Natural killer cell treated with Interleukin-12 subunit alpha and Interleukin-12 subunit beta and Interleukin-15 and Interleukin-18, amount 100 ng/mL, for 72 hours (primary cell): ENCODE measurements at regions not wholly inside any gene's neighbourhood (a gene's known extent, or its start where the extent isn't known, plus 50 kb on each side); places are given as distances from the start of the nearest gene placed in this dataset.

ENCODE experiments used
- ATAC-seq, 2 donors: fragments of 150-1000 bp; cut with Tn5 transposase in 1 of 2; sonication (Bioruptor Pico), chemical (Tn5 transposase) in 1 of 2; 2 replicates each; pipeline ENCODE4 v1.10.0; 2021
- DNase-seq: peaks from one replicate; pipeline ENCODE4 v3.0.0; 2022; ENCODE audit warnings: low spot score
- H3K27ac Mint-ChIP-seq, 2 donors: 1 replicate in 1 of 2; 2 replicates in 1 of 2; pipeline ENCODE4 v1.8.0; 2022; ENCODE audit warnings: mixed read lengths in 2 of 2, mild to moderate bottlenecking in 1 of 2, moderate library complexity in 1 of 2
- H3K27me3 Mint-ChIP-seq, 2 donors: 1 replicate in 1 of 2; 2 replicates in 1 of 2; pipeline ENCODE4 v1.8.0; 2022; ENCODE audit warnings: mixed read lengths in 2 of 2
- H3K36me3 Mint-ChIP-seq: one replicate; pipeline ENCODE4 v1.8.0; 2022; ENCODE audit warnings: mixed read lengths
- H3K4me1 Mint-ChIP-seq, 2 donors: 1 replicate in 1 of 2; 2 replicates in 1 of 2; pipeline ENCODE4 v1.8.0; 2022; ENCODE audit warnings: low read depth in 2 of 2, mixed read lengths in 2 of 2, mild to moderate bottlenecking in 1 of 2
- H3K4me3 Mint-ChIP-seq: one replicate; pipeline ENCODE4 v1.8.0; 2022; ENCODE audit warnings: mixed read lengths
- H3K9me3 Mint-ChIP-seq: 2 replicates; pipeline ENCODE4 v1.8.0; 2022; ENCODE audit warnings: mixed read lengths

DNA sequence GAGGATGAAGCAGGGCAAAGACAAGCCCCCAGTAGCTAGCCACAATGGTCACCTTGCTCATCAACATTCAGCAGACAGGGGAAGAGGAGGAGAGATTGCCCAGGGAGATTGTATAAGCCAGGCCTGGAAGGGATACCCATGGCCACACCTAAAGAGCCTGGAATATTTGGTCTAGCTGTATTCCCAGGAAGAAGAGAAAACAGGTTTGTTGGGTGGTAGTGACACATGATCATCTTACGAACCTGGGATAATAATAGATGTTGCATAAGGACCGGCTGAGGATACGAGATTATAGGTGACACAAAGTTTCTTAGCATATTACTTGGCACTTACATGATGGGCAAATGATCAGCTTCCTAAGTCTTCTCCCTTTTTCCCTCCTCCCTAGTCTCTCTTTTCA is 95.9 kb downstream of the HHIPL2 start:
- no peak for DNase-seq
- Mint-ChIP-seq H3K4me1 (peaks cover 0 to 3% of the 10 kb centered on the region in 2 donors), H3K4me3 (no peak overlapping the region), H3K27me3 (peaks cover 0 to 5% of the 10 kb centered on the region in 2 donors), H3K9me3 (peaks cover 2% of the 10 kb centered on the region), H3K27ac (no peak overlapping the region), H3K36me3 (peaks cover 2% of the 10 kb centered on the region)
- ATAC-seq = no peak

DNA sequence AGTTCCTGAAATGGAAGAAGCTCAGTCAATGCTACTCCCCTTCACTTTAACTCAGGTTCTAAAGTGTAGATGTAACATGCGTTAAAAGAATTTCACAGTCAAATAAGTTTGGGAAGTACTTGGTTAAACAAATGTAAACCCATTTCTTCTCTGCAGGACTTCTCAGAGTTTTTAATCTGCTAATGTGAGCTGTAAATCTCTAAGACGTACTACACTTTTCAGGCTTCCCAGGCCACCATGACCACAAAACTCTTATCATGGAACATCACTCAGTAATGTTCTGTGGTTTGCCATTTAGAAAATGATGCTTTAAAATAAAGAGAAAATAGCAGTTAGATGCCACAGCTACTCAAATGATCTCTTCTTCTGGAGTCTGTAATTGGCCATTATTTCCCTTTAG is 104.3 kb downstream of the HHIPL2 start:
- Mint-ChIP-seq H3K36me3 (no peaks in the 10 kb centered on the region), H3K4me3 (no peak overlapping the region), H3K4me1 (no peaks in the 10 kb centered on the region), H3K27ac (no peak overlapping the region), H3K9me3 (no peaks in the 10 kb centered on the region), H3K27me3 (peaks cover 0 to 5% of the 10 kb centered on the region in 2 donors)
- DNase-seq (no peak), ATAC-seq (no peak)

DNA sequence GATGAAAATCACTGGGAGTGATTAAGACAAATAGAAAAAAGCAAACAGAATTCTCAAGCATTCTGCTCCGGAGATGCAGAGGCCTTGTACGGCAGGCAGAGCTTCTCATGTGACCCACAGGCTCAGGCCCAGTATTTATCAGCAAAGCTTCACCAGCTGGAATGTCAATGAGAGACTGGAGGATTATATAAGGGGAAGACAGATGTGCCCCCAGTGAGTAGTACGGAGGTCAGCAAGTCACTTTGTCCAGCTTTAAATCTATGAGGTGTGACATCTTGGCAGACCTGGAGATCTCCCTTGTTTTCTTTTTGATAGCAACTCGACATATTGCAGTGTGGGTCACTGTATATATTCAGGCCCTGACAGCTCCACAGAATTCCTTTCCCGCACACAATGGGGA is 106.8 kb downstream of the HHIPL2 start:
- Mint-ChIP-seq H3K27me3 (no peaks in the 10 kb centered on the region), H3K27ac (no peak overlapping the region), H3K4me3 (no peak overlapping the region), H3K9me3 (no peaks in the 10 kb centered on the region), H3K4me1 (no peaks in the 10 kb centered on the region), H3K36me3 (no peaks in the 10 kb centered on the region)
- DNase-seq = no peak
- ATAC-seq = no peak

DNA sequence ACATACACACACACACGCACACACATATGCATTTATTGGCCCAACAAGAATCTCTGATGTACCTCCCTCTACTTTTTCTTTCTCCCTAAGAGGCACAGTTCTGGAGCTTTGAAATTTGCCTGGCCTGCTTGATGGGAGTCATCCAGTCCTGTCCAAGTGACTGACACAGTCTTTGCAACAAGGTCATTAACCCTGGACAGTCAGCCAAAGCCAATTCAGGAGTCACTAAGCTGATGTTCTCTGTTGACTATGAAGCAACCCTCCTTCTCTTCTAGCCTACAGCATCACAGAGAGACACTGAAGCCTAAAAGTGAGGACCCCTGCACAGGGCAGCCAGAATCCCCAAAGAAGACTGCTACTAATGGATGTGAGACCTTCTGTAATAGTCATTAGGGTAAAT is 123.1 kb downstream of the HHIPL2 start:
- Mint-ChIP-seq H3K9me3 (peaks cover 12% of the 10 kb centered on the region), H3K4me3 (no peak overlapping the region), H3K27ac (no peak overlapping the region), H3K27me3 (peaks cover 2 to 24% of the 10 kb centered on the region in 2 donors), H3K4me1 (peaks cover 13 to 25% of the 10 kb centered on the region in 2 donors), H3K36me3 (no peaks in the 10 kb centered on the region)
- ATAC-seq (no peak), DNase-seq (no peak)

DNA sequence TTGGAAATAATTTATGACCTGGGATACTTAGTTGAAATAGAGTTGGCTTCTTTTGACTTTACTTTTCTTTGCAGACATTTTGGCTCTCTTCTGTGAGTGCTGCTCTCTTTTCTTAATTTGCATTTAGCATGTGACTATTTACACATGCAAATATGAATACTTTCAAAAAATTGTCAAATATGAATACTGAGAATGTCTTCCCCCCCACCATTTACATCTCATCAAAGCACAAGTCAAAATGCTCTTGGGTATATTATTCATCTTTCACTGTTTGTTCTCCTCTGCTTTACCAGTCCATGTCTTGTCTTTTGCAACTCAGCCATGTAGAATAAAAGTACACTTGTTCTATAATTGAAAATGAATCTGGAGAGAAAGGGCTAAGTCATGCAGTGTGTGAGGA is 126.5 kb downstream of the HHIPL2 start:
- peaks cover 0 to 9% of the 10 kb centered on the region in 2 donors for H3K27me3 Mint-ChIP-seq
- DNase-seq = no peak
- H3K36me3 Mint-ChIP-seq = no peaks in the 10 kb centered on the region
- H3K4me3 Mint-ChIP-seq = no peak overlapping the region
- H3K4me1 Mint-ChIP-seq = peaks cover 13 to 25% of the 10 kb centered on the region in 2 donors
- H3K9me3 Mint-ChIP-seq = peaks cover 9% of the 10 kb centered on the region
- H3K27ac Mint-ChIP-seq = peak overlapping the region in 1 of 2 donors; percentile 32
- ATAC-seq = no peak

DNA sequence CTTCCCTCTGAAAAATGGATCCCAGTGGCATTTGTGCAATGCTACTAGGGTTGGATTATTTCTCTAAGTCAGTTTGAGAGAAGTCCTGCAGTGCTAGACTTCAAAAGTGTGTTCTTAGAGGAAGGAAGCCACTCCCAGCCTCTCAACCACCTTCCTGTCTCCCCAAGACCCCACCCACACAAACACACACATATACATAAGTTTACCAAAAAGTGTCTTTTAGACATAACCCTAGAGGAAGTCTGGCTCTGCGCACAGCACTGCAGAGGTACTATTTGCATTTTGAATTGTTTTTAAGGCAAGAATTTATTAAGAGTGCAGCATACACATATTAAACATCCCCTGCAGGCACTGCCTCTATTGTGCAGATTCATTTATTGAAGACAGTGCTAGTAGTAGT is 127.3 kb downstream of the HHIPL2 start:
- H3K27me3 Mint-ChIP-seq = peaks cover 0 to 9% of the 10 kb centered on the region in 2 donors
- no peaks in the 10 kb centered on the region for H3K36me3 Mint-ChIP-seq
- peaks cover 9% of the 10 kb centered on the region for H3K9me3 Mint-ChIP-seq
- peak overlapping the region in 1 of 2 donors; percentile 32 for H3K27ac Mint-ChIP-seq
- no peak for DNase-seq
- no peak overlapping the region for H3K4me3 Mint-ChIP-seq
- ATAC-seq = no peak
- peaks cover 13 to 28% of the 10 kb centered on the region in 2 donors for H3K4me1 Mint-ChIP-seq

DNA sequence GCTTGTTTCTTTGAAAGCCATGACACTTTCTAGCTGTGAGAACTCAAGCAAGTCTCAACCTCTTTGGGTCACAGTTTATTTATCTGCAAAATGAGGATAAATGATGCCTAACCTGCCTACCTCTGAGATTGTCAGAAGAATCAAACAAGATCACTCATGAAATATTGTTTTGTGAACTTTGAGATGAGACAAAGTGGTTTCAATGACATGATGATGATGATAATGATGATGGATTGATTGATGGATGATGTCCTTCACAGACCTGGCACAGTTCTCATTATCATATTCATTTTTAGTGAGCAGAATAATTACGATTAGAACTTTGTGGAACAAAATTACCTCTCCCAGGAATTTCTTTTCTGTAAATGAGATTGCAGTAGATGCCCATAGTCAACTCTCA is 129.2 kb downstream of the HHIPL2 start:
- Mint-ChIP-seq H3K4me1 (peaks cover 13 to 28% of the 10 kb centered on the region in 2 donors), H3K36me3 (no peaks in the 10 kb centered on the region), H3K27me3 (peaks cover 5 to 15% of the 10 kb centered on the region in 2 donors), H3K27ac (no peak overlapping the region), H3K9me3 (peaks cover 9% of the 10 kb centered on the region), H3K4me3 (no peak overlapping the region)
- ATAC-seq (no peak), DNase-seq (no peak)

DNA sequence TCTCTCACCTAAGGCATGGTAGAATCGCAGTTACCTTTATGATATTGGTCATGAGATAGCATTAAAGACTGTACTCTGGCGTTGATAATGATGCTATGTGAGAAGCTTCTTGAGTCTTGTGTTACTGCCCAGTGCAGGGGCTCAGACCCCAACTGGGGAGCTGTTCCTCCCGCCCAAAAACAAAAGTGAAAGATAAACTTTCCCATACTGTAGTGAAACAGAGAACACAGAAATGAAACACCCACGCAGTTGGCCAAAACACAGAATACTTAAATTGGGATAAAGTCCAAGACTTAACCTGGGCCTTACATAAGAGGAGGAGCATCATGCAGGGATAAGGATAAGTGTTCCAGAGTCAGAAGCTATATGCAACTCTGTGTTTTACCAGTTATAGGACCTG is 130.6 kb downstream of the HHIPL2 start:
- no peak for ATAC-seq
- no peak overlapping the region for H3K27ac Mint-ChIP-seq
- H3K4me1 Mint-ChIP-seq = peaks cover 13 to 27% of the 10 kb centered on the region in 2 donors
- no peaks in the 10 kb centered on the region for H3K36me3 Mint-ChIP-seq
- no peak for DNase-seq
- peaks cover 5 to 6% of the 10 kb centered on the region in 2 donors for H3K27me3 Mint-ChIP-seq
- peaks cover 3% of the 10 kb centered on the region for H3K9me3 Mint-ChIP-seq
- no peak overlapping the region for H3K4me3 Mint-ChIP-seq

DNA sequence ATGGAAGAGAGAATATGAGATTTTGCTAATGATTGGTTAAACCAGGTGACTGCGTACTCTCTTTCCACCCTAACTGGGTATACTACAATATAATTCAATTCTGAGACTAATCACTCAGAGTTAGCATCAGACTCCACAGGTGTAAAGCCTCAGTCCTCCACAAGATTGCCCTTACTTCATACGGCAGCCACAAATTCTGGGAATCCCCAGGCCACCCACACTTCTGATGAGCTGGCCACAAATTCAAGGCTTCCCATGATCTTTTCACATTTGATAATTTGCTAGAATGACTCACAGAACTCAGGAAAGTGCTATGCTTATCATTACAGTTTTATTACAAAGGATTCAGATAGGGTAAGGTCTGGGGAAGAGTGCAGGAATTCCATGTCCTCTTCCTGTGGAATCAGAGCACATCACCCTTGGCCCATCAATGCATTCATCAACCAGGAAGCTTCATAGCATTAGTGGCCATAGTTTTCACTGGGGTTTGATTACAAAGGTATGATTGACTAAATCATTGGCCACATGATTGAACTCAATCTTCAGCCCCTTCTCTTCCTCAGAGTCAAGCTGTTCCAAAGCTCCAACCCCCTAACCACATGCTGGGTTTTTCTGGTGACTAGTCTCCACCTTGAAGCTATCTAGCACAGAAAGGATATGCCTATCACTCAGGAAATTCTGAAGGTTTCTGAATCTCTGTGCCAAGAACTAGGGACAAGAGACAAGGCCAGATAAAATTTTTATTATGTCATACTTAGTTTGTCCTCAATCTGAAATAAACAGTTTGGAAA is 131.7 kb downstream of the HHIPL2 start:
- DNase-seq = no peak
- no peak overlapping the region for H3K4me3 Mint-ChIP-seq
- ATAC-seq = no peak
- peaks cover 9 to 19% of the 10 kb centered on the region in 2 donors for H3K4me1 Mint-ChIP-seq
- no peak overlapping the region for H3K27ac Mint-ChIP-seq
- no peaks in the 10 kb centered on the region for H3K9me3 Mint-ChIP-seq
- H3K27me3 Mint-ChIP-seq = peaks cover 5 to 6% of the 10 kb centered on the region in 2 donors
- H3K36me3 Mint-ChIP-seq = no peaks in the 10 kb centered on the region

DNA sequence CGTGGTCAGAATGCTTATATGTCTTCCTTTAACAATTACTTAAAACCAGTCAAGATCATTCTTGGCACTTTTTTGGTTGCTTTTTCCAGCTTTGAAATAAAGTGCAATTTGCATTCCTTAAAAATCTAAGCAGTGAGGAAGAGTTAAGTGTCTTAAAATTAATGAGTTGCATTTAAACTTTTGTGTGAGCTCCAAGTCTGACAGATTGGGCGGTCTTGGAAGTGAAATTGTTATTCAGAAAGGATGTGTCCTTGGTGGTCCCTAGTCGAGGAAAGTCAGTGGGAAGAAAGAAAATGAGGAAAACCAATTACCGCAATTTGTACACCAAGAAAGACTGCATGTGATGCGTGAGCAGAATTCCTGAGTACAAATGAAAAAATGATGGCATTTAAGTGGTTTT is 132.5 kb downstream of the HHIPL2 start:
- H3K9me3 Mint-ChIP-seq = no peaks in the 10 kb centered on the region
- H3K27me3 Mint-ChIP-seq = peaks cover 5 to 6% of the 10 kb centered on the region in 2 donors

DNA sequence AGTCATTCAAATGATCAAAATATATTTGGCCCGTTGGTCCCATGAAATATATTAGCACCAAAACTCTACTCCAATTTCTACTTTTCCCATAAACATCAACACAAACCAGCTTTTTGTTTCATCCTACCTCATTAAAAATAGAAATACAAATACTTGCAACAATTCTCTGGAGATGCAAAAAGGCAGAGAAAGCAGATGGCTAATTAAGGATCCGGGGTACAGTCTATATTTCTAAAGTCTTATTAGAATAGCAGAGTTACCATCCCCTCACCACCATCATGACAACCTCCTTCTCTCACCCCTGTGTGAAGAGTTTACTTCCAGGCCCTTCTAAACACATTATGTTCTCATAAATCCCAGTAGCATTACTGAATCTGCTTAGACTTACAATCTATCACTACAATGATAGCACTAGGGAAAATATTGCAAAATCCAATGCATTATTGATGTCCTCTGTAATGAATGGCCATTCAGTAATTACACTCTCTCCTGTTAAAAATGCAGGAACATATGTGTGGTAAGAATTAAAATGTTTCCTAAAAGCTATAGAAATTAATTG is 133.8 kb downstream of the HHIPL2 start:
- DNase-seq (no peak), ATAC-seq (no peak)
- H3K36me3 Mint-ChIP-seq = no peaks in the 10 kb centered on the region
- peaks cover 0 to 3% of the 10 kb centered on the region in 2 donors for H3K4me1 Mint-ChIP-seq
- no peak overlapping the region for H3K4me3 Mint-ChIP-seq
- peaks cover 6 to 8% of the 10 kb centered on the region in 2 donors for H3K27me3 Mint-ChIP-seq
- peaks cover 3% of the 10 kb centered on the region for H3K9me3 Mint-ChIP-seq
- no peak overlapping the region for H3K27ac Mint-ChIP-seq

More for the DNA sequence above, 132.5 kb downstream of the HHIPL2 start:
- no peak for DNase-seq
- no peak overlapping the region for H3K27ac Mint-ChIP-seq
- no peak for ATAC-seq
- no peaks in the 10 kb centered on the region for H3K36me3 Mint-ChIP-seq
- no peak overlapping the region for H3K4me3 Mint-ChIP-seq
- peaks cover 1 to 12% of the 10 kb centered on the region in 2 donors for H3K4me1 Mint-ChIP-seq

DNA sequence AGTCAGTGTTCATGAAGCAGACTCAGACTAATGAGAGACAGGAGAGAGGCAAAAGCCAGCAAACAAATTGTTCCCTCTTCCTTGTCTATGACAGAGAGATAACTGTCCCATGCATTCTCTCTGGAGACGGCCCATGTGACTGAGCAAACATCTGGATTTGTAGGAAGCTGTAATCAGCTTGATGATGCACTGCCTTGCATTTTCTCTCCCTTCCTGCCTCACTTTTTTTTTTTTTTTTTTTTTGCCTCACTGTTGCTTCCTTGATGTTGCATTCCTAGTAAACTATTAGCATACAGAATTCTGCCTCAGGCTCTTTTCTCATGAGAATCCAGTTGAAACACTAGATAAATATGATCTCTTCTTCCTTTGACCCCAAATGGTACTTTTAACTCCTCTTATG is 134.5 kb downstream of the HHIPL2 start:
- Mint-ChIP-seq H3K9me3 (peaks cover 3% of the 10 kb centered on the region), H3K27ac (no peak overlapping the region), H3K4me3 (no peak overlapping the region), H3K4me1 (peaks cover 0 to 3% of the 10 kb centered on the region in 2 donors), H3K36me3 (no peaks in the 10 kb centered on the region), H3K27me3 (peaks cover 6 to 10% of the 10 kb centered on the region in 2 donors)
- DNase-seq (no peak), ATAC-seq (no peak)

DNA sequence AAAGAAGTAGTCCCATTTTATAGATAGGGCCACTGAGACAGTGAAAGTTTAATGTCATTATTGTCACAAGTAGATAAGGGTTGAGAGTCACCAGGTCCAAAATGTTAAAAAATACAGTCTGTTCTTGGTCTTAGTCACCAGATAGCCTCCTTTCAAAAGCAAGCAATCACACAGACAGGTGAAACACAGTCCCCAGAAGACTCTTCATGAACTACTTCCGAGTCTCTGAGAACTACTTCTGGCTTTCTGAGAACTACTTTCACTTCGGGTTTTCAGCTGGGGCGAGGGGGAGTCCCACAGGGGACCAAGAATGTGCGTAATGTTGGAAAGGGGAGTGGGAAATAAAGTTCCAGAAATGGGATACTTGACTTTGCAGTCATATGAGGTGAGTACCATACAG is 143.2 kb downstream of the HHIPL2 start:
- Mint-ChIP-seq H3K36me3 (no peaks in the 10 kb centered on the region), H3K27ac (no peak overlapping the region), H3K4me1 (peaks cover 0 to 6% of the 10 kb centered on the region in 2 donors), H3K4me3 (no peak overlapping the region), H3K9me3 (peaks cover 3% of the 10 kb centered on the region), H3K27me3 (peaks cover 13 to 17% of the 10 kb centered on the region in 2 donors)
- ATAC-seq = no peak
- no peak for DNase-seq

DNA sequence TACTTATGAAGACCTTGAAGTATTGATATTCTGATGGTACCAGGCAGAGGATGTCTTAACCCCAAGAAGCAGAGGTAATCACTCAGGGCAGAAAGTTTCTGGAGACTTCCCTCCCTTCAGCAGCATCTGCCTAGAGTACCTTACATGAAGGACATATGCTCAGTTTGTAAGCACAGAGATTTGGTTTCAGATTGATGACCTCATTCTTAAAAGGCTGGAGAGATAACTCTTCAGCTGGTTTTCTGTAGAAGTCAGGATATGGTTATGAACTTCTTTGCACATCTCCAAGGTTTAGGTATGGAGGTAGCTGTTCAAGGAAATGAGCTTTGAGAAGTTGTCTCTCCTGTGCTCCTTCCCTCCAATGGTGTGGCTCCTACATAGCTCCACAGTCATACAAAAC is 148.7 kb downstream of the HHIPL2 start:
- DNase-seq (no peak), ATAC-seq (no peak)
- no peaks in the 10 kb centered on the region for H3K9me3 Mint-ChIP-seq
- H3K27me3 Mint-ChIP-seq = peaks cover 0 to 12% of the 10 kb centered on the region in 2 donors
- peaks cover 0 to 6% of the 10 kb centered on the region in 2 donors for H3K4me1 Mint-ChIP-seq
- no peak overlapping the region for H3K27ac Mint-ChIP-seq
- H3K36me3 Mint-ChIP-seq = no peaks in the 10 kb centered on the region
- H3K4me3 Mint-ChIP-seq = no peak overlapping the region
